ENCODE measurements at regions not wholly inside any gene's neighbourhood (a gene's known extent, or its start where the extent isn't known, plus 50 kb on each side); places are given as distances from the start of the nearest gene placed in this dataset.

DNA sequence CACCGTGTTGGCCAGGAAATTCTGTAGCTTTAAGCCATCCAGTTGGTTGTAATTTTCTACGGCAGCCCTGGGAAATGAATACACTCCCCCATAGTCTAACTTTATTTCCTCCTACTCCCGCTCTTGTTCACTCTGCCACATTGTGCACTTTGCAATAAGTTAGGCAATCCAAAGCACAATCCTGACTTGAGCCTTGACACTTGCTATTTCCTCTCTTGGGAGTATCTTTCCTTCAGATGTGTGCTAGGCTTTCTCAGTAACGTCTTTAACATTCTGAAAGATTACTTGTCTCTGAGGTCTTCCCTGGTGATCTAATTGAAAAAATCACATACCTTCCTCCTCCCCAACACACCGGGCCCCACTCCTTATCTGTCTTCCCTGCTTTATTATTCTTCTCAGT is 65.9 kb upstream of the RAB27B start:
- no peak for FAIRE-seq
- DNase-seq (ENCODE audit: insufficient read length, low spot score): no peak
- TF ChIP-seq POLR2AphosphoS5 (IDR thresholded peaks at IDR 0.05; ENCODE audit: low read depth, low read length): no peak
- no peak for TF ChIP-seq PAX5 (IDR thresholded peaks at IDR 0.05; ENCODE audit: insufficient read depth, low read length, severe bottlenecking)
- no peak for TF ChIP-seq POU2F2 (IDR thresholded peaks at IDR 0.05; ENCODE audit: low read depth, low read length)
- no peak for TF ChIP-seq TAF1 (IDR thresholded peaks at IDR 0.05; ENCODE audit: low read depth, low read length)
- no peak for TF ChIP-seq SPI1 (IDR thresholded peaks at IDR 0.05; ENCODE audit: low read depth, low read length)
- no peak for TF ChIP-seq POLR2A (IDR thresholded peaks at IDR 0.05; ENCODE audit: low read depth, low read length)

DNA sequence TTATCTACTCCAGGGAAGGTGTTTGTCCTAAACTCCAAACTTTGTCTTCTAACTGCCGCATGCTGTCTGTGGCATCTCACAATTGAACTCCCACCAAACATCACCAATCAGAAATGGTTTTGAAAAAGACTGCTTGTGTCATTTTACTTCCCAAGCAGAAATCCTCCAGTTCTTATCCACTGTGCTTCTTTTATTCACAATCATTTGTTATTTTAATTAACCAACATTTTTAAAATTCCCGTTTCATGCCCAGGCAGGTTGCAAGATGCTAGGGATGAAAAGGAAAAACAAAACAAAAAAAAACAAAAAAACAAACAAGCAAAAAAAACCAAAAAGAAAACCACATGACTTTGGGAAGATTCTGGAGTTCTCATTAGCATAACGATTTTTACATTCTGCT is 63.5 kb upstream of the RAB27B start:
- TF ChIP-seq POLR2AphosphoS5 (IDR thresholded peaks at IDR 0.05; ENCODE audit: low read depth, low read length): no peak
- no peak for TF ChIP-seq PAX5 (IDR thresholded peaks at IDR 0.05; ENCODE audit: insufficient read depth, low read length, severe bottlenecking)
- no peak for DNase-seq (ENCODE audit: insufficient read length, low spot score)
- no peak for FAIRE-seq

DNA sequence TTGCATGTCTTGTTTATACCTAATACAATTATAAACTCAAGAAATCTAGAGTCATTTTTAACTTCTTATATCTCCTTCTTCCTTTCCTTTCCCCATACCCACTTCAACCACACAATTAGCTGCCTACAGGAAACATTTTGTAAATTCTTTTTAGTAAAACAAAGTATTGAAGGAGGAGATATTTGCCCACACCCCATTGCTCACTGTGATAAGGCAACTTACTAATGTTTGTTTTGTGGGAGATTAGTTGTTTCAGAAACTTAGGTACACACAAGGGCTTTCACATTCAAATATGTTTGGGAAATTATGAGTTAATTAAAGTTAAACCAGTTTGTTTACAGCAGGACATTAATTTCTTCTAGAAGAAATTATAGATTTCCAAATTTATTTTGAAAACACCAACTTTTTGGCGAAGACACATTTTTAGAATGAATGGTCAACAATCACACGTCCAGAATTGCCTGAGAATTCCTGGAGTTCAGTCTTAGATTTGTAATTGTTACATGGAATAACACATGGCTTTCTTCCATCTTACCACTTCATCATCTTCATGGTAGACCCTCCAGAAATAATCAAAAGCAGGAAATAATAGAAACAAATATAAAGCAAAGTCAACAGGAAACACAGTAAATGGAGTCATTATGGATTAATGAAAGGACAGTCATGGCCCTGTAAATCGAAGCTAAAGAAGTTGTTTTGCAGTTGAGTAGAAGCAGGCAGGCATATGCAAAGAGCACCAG is 62.5 kb upstream of the RAB27B start:
- FAIRE-seq: no peak
- no peak for DNase-seq (ENCODE audit: insufficient read length, low spot score)
- TF ChIP-seq PAX5 (IDR thresholded peaks at IDR 0.05; ENCODE audit: insufficient read depth, low read length, severe bottlenecking) (no peak), POLR2AphosphoS5 (IDR thresholded peaks at IDR 0.05; ENCODE audit: low read depth, low read length) (no peak), POU2F2 (IDR thresholded peaks at IDR 0.05; ENCODE audit: low read depth, low read length) (no peak), SPI1 (IDR thresholded peaks at IDR 0.05; ENCODE audit: low read depth, low read length) (no peak), TAF1 (IDR thresholded peaks at IDR 0.05; ENCODE audit: low read depth, low read length) (no peak), POLR2A (IDR thresholded peaks at IDR 0.05; ENCODE audit: low read depth, low read length) (no peak)

DNA sequence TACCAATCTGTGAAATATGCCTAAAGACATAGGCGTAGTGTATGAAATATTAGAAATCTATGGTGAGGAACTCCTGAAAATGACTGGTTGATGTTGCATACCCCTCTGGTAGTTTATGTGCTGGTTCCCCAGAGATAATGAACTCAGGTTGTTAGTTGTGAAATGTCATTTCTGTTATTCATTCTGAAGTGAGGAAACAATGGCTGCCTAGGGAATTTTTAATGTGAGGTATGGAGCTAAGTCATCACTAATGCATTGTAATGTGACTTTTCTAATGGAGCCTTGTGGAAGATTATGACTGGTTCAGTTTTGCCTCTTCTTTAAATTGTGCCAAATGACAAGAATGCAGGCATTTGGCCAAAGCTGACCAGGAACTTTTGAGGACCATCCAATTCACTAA is 61.6 kb upstream of the RAB27B start:
- TF ChIP-seq PAX5 (IDR thresholded peaks at IDR 0.05; ENCODE audit: insufficient read depth, low read length, severe bottlenecking) (no peak), TAF1 (IDR thresholded peaks at IDR 0.05; ENCODE audit: low read depth, low read length) (no peak), SPI1 (IDR thresholded peaks at IDR 0.05; ENCODE audit: low read depth, low read length) (no peak), POU2F2 (IDR thresholded peaks at IDR 0.05; ENCODE audit: low read depth, low read length) (no peak), POLR2AphosphoS5 (IDR thresholded peaks at IDR 0.05; ENCODE audit: low read depth, low read length) (no peak), POLR2A (IDR thresholded peaks at IDR 0.05; ENCODE audit: low read depth, low read length) (no peak)
- FAIRE-seq: no peak
- DNase-seq (ENCODE audit: insufficient read length, low spot score): no peak

DNA sequence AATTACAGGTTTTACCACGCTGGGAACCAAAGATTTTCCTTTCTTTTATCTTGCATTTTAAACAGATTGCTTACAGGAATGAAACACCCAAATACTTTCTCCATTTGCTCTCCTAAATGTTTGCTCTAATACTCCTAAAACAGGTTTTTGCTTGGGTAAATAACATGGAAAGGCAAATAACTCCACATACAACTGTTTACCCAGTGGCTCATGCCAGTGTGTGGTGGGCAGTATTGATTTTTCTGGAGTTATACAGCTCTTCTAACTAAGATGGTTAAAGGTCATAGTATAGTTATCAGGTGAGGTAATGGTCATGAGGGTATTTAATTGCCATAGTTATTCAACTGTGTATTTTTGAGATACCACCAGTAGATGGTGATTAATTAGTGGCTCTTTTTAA is 61.2 kb upstream of the RAB27B start:
- FAIRE-seq (no peak), DNase-seq (ENCODE audit: insufficient read length, low spot score) (no peak)
- TF ChIP-seq POLR2AphosphoS5 (IDR thresholded peaks at IDR 0.05; ENCODE audit: low read depth, low read length) (no peak), TAF1 (IDR thresholded peaks at IDR 0.05; ENCODE audit: low read depth, low read length) (no peak), PAX5 (IDR thresholded peaks at IDR 0.05; ENCODE audit: insufficient read depth, low read length, severe bottlenecking) (no peak), POU2F2 (IDR thresholded peaks at IDR 0.05; ENCODE audit: low read depth, low read length) (no peak), SPI1 (IDR thresholded peaks at IDR 0.05; ENCODE audit: low read depth, low read length) (no peak)

DNA sequence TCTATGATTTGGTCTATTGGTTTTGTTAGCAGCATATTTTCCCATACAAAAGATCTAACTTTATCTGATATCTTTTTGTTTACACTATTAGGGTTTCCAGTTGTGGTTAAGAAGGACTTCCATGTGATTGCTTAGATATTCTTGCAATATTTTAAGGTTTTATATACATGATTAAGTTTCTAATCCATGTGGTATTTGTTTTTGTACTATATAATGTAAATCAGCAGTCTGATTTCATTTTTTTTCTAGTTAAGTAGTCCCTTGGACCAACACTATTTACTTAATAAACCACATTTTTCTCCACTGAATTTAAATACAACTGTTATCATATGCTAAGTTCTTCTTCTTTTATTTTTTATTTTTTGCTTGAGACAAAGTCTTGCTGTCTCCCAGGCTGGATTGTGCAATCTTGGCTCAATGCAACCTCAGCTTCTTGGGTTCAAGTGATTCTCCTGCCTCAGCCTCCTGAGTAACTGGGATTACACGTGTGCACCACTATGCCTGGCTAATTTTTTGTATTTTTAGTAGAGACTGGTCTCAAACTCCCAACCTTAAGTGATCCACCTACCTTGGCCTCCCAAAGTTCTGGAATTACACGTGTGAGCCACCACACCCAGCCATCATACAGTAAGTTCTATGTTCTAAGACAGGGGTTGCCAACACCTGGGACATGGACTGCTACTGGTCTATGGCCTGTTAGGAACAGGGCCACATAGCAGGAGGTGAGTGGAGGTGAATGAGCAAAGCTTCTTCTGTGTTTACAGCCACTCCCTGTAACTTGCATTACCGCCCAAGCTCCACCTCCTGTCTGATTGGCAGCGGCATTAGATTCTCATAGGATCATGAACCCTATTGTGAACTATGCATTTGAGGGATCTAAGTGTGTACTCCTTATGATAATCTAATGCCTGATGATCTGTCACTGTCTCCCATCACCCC is 58.5 kb upstream of the RAB27B start:
- no peak for DNase-seq (ENCODE audit: insufficient read length, low spot score)
- TF ChIP-seq TAF1 (IDR thresholded peaks at IDR 0.05; ENCODE audit: low read depth, low read length): no peak
- no peak for TF ChIP-seq POLR2AphosphoS5 (IDR thresholded peaks at IDR 0.05; ENCODE audit: low read depth, low read length)
- no peak for TF ChIP-seq PAX5 (IDR thresholded peaks at IDR 0.05; ENCODE audit: insufficient read depth, low read length, severe bottlenecking)
- TF ChIP-seq POU2F2 (IDR thresholded peaks at IDR 0.05; ENCODE audit: low read depth, low read length): no peak
- TF ChIP-seq SPI1 (IDR thresholded peaks at IDR 0.05; ENCODE audit: low read depth, low read length): no peak
- no peak for TF ChIP-seq POLR2A (IDR thresholded peaks at IDR 0.05; ENCODE audit: low read depth, low read length)
- FAIRE-seq: no peak

DNA sequence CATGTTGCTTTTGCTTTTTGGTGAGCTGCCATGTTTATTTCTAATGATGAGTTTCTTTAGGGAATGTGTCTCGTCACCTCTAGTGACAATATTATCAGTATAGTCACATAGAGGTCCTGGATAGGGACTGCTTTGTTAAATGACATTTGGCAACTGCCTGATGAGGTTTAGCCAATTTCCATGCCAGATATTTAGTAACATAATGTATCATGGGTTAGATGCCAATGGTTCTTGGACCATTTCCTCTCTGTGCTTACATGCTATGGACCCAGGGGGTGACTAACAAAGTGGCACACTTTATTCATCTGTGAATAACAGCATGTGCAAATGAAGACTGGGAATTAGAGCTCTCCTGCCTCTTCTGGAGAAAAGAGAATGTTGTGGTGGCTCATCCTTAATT is 56.2 kb upstream of the RAB27B start:
- DNase-seq (ENCODE audit: insufficient read length, low spot score): no peak

DNA sequence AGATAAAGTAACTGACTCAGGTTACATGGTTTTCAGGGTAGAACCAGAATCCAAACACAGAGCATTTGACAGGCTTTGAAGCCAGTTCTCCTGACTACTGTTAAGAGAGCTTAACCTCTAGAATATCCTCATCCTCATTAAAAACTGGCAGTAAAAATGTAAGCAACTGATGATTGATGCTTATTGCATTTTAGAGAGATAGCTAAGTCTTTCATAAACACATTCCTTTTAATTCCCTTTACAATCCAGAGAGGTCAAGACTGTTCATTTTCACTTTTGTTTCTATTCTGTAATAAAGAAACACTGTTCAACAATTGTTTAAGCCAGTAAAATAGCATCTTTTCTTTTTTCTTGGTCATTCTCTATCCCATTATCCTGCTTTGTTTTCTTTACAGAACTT is 53.9 kb upstream of the RAB27B start:
- TF ChIP-seq TAF1 (IDR thresholded peaks at IDR 0.05; ENCODE audit: low read depth, low read length) (no peak), PAX5 (IDR thresholded peaks at IDR 0.05; ENCODE audit: insufficient read depth, low read length, severe bottlenecking) (no peak), SPI1 (IDR thresholded peaks at IDR 0.05; ENCODE audit: low read depth, low read length) (no peak), POLR2AphosphoS5 (IDR thresholded peaks at IDR 0.05; ENCODE audit: low read depth, low read length) (no peak), POU2F2 (IDR thresholded peaks at IDR 0.05; ENCODE audit: low read depth, low read length) (no peak), POLR2A (IDR thresholded peaks at IDR 0.05; ENCODE audit: low read depth, low read length) (no peak)
- FAIRE-seq: no peak
- no peak for DNase-seq (ENCODE audit: insufficient read length, low spot score)

More for the DNA sequence above, 56.2 kb upstream of the RAB27B start:
- TF ChIP-seq POU2F2 (IDR thresholded peaks at IDR 0.05; ENCODE audit: low read depth, low read length) (no peak), POLR2AphosphoS5 (IDR thresholded peaks at IDR 0.05; ENCODE audit: low read depth, low read length) (no peak), SPI1 (IDR thresholded peaks at IDR 0.05; ENCODE audit: low read depth, low read length) (no peak), TAF1 (IDR thresholded peaks at IDR 0.05; ENCODE audit: low read depth, low read length) (no peak), PAX5 (IDR thresholded peaks at IDR 0.05; ENCODE audit: insufficient read depth, low read length, severe bottlenecking) (no peak), POLR2A (IDR thresholded peaks at IDR 0.05; ENCODE audit: low read depth, low read length) (no peak)
- no peak for FAIRE-seq

DNA sequence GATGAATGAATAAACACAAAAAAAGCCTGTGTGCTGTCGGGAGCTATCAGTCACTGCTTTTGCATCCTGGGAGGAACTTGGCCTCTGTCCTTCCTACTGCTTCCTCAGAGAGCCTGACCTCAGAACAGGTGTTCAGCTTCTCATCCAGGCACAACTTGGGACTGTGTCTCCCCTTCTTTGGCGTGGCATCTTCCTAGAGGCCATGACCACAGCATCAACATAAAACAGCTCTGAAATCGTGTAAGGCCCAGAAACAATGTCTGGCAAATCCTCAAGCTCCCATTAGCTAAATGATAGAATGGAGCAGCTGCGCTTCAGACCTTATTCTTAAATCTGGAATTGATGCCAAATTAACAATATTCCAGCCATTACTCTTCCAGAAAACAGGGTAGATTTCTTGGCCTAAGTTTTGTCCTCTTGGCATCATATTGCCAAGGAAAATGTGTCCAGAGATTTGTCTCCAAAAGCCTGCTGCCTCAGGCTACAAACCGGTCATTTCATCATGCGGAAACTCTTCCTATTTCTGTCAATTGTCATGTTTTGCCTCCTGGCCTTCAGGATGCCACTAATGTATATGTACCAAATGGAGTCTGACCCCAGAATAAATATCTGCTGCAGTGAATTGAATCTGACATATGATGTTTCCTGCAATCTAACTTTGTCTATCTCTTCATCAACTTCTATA is 53.2 kb upstream of the RAB27B start:
- TF ChIP-seq POLR2A (IDR thresholded peaks at IDR 0.05; ENCODE audit: low read depth, low read length): no peak
- TF ChIP-seq TAF1 (IDR thresholded peaks at IDR 0.05; ENCODE audit: low read depth, low read length): no peak
- TF ChIP-seq SPI1 (IDR thresholded peaks at IDR 0.05; ENCODE audit: low read depth, low read length): no peak
- TF ChIP-seq POLR2AphosphoS5 (IDR thresholded peaks at IDR 0.05; ENCODE audit: low read depth, low read length): no peak
- no peak for TF ChIP-seq PAX5 (IDR thresholded peaks at IDR 0.05; ENCODE audit: insufficient read depth, low read length, severe bottlenecking)
- TF ChIP-seq POU2F2 (IDR thresholded peaks at IDR 0.05; ENCODE audit: low read depth, low read length): no peak
- DNase-seq (ENCODE audit: insufficient read length, low spot score) (no peak), FAIRE-seq (no peak)
